ENCODE measurements at regions not wholly inside any gene's neighbourhood (a gene's known extent, or its start where the extent isn't known, plus 50 kb on each side); places are given as distances from the start of the nearest gene placed in this dataset.
"Not testable (repeated sequence)": the region's sequence is repeated elsewhere in the genome, so short reads cannot be mapped to it uniquely, and the experiment has no call there.

- no peak for DNase-seq
Observed at GRCh38 chr22:48629631-48630432, 1197.8 kb downstream of the BRD1 start.

- no peak for DNase-seq
Observed at GRCh38 chr22:48628891-48629543, 1198.7 kb downstream of the BRD1 start.

- no peak for DNase-seq
Observed at GRCh38 chr22:48627966-48628365, 1199.7 kb downstream of the BRD1 start.

GRCh38 chr22:48627203-48627602 is 1200.5 kb downstream of the BRD1 start:
- DNase-seq = no peak

GRCh38 chr22:48624401-48624800 is 1203.3 kb downstream of the BRD1 start:
- DNase-seq = no peak

GRCh38 chr22:48622891-48623545 is 1204.7 kb downstream of the BRD1 start:
- DNase-seq = no peak

GRCh38 chr22:48621085-48621484 is 1206.6 kb downstream of the BRD1 start:
- DNase-seq = no peak

GRCh38 chr22:48620460-48620859 is 1207.2 kb downstream of the BRD1 start:
- not testable (repeated sequence) for DNase-seq

- DNase-seq = no peak
Observed at GRCh38 chr22:48619721-48620120, 1208.0 kb downstream of the BRD1 start.

- no peak for DNase-seq
Observed at GRCh38 chr22:48618326-48618725, 1209.3 kb downstream of the BRD1 start.

- no peak for DNase-seq
Observed at GRCh38 chr22:48616656-48617055, 1211.0 kb downstream of the BRD1 start.

GRCh38 chr22:48615171-48616008 is 1212.3 kb downstream of the BRD1 start:
- no peak for DNase-seq

GRCh38 chr22:48613566-48614200 is 1214.0 kb downstream of the BRD1 start:
- no peak for DNase-seq

GRCh38 chr22:48612077-48612995 is 1215.3 kb downstream of the BRD1 start:
- DNase-seq = no peak

- DNase-seq = no peak
Observed at GRCh38 chr22:48609279-48609865, 1218.3 kb downstream of the BRD1 start.

- no peak for DNase-seq
Observed at GRCh38 chr22:48607901-48608662, 1219.6 kb downstream of the BRD1 start.

GRCh38 chr22:48606684-48607307 is 1220.9 kb downstream of the BRD1 start:
- no peak for DNase-seq

- no peak for DNase-seq
Observed at GRCh38 chr22:48605856-48606481, 1221.7 kb downstream of the BRD1 start.

- DNase-seq = no peak
Observed at GRCh38 chr22:48605125-48605524, 1222.5 kb downstream of the BRD1 start.

Data from CD4-positive, alpha-beta T cell treated with Interleukin-21 for 1 hour (primary cell).